Common myeloid progenitor, CD34-positive (primary cell): ENCODE measurements at regions not wholly inside any gene's neighbourhood (a gene's known extent, or its start where the extent isn't known, plus 50 kb on each side); places are given as distances from the start of the nearest gene placed in this dataset.
A peak's percentile ranks its signal among the peaks of the same experiment; 100 is the strongest.

Experiments
- CTCF ChIA-PET: fragments of 350-600 bp; sonication (Branson Sonifier 250); formaldehyde crosslinking; loops from one replicate; lab custom pipeline; 2021; ENCODE audit warnings: antibody characterized with exemption; lab: Charles Lee
- POLR2A ChIA-PET: fragments of 350-600 bp; sonication (Branson Sonifier 250); formaldehyde crosslinking; loops from one replicate; lab custom pipeline; 2021; ENCODE audit warnings: antibody characterized with exemption; lab: Charles Lee
- DNase-seq, 3 donors: peaks; one replicate each; pipeline versions ENCODE4 v3.0.0 to v3.0.0-alpha.2; 2013
- H3K27ac ChIP-seq, 2 experiments: 1 replicate in 1 of 2; 2 replicates in 1 of 2; pipeline ENCODE4 v1.7.0; 2013; ENCODE audit warnings: inconsistent platforms in 2 of 2, low read length in 2 of 2, mild to moderate bottlenecking in 2 of 2, low read depth in 1 of 2, moderate library complexity in 1 of 2; ENCODE audit not compliant: severe bottlenecking in 2 of 2, insufficient read depth in 1 of 2, poor library complexity in 1 of 2
- H3K27me3 ChIP-seq, 5 experiments: replicated peaks in 2 of 5; 1 replicate in 3 of 5; 2 replicates in 2 of 5; pipeline versions ENCODE4 v1.6.1 to v1.7.0; 2013; ENCODE audit warnings: low read length in 4 of 5, mild to moderate bottlenecking in 2 of 5, moderate library complexity in 2 of 5, inconsistent platforms in 1 of 5; ENCODE audit not compliant: insufficient read depth in 5 of 5, control insufficient read depth in 4 of 5
- H3K36me3 ChIP-seq, 4 experiments: 1 replicate in 2 of 4; 2 replicates in 2 of 4; pipeline versions ENCODE4 v1.6.1 to v1.7.0; 2013; ENCODE audit warnings: low read length in 3 of 4, control low read depth in 1 of 4, mild to moderate bottlenecking in 1 of 4; ENCODE audit not compliant: control insufficient read depth in 4 of 4, insufficient read depth in 4 of 4
- H3K4me1 ChIP-seq, 4 experiments: 1 replicate in 3 of 4; 2 replicates in 1 of 4; pipeline versions ENCODE4 v1.6.1 to v1.7.1; 2013; ENCODE audit warnings: low read length in 3 of 4, mild to moderate bottlenecking in 3 of 4, control low read depth in 1 of 4, inconsistent platforms in 1 of 4, moderate library complexity in 1 of 4; ENCODE audit not compliant: control insufficient read depth in 4 of 4, insufficient read depth in 4 of 4; ENCODE audit errors: control extremely low read depth in 1 of 4
- H3K4me3 ChIP-seq, 7 experiments: 1 replicate in 4 of 7; 2 replicates in 3 of 7; pipeline versions ENCODE4 v1.5.1 to v1.7.0; 2013; ENCODE audit warnings: mild to moderate bottlenecking in 7 of 7, low read length in 6 of 7, moderate library complexity in 6 of 7, inconsistent platforms in 2 of 7, low read depth in 2 of 7, control low read depth in 1 of 7; ENCODE audit not compliant: insufficient read depth in 4 of 7, control insufficient read depth in 1 of 7; ENCODE audit errors: extremely low read depth in 1 of 7
- H3K9me3 ChIP-seq, 5 experiments: 1 replicate in 4 of 5; 2 replicates in 1 of 5; pipeline versions ENCODE4 v1.6.1 to v1.7.1; 2013; ENCODE audit warnings: low read length in 4 of 5, mild to moderate bottlenecking in 2 of 5, inconsistent platforms in 1 of 5, low read depth in 1 of 5, moderate library complexity in 1 of 5; ENCODE audit not compliant: control insufficient read depth in 4 of 5, insufficient read depth in 2 of 5; ENCODE audit errors: control extremely low read depth in 1 of 5
- WGBS: methylation state at CpG from one replicate; pipeline ENCODE4 v1.1.5; 2013; ENCODE audit not compliant: insufficient coverage; 5-methylcytosine and 5-hydroxymethylcytosine counted together

DNA sequence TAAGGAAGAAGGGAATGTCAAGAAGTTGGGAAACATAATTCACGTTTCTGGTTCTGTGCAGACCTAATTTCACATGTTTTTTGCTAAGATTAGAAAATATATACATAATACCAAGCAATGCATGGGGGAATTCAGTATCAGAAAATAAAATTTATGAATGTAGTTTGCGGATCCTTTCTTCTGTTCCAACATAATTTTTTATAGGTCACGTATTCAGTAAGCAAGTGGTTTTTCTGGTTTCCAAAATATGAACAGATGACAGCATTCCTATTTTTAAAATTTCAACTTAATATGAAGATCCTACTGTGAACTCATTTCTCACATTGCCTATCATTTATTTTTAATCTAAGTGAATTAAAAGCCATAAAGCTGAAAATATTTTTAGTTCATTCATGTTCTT, 560.0 kb upstream of the NRG3 start:
- Histone ChIP-seq H3K4me3 (no peak overlapping the region), H3K27ac (no peak overlapping the region), H3K4me1 (no peaks in the 10 kb centered on the region), H3K27me3 (no peaks in the 10 kb centered on the region), H3K36me3 (no peaks in the 10 kb centered on the region), H3K9me3 (no peaks in the 10 kb centered on the region)
- no peak for DNase-seq
- CTCF ChIA-PET = no interaction called here
- POLR2A ChIA-PET = no interaction called here
- no CpG with 5 or more reads among the region's 3 CpGs for WGBS

DNA sequence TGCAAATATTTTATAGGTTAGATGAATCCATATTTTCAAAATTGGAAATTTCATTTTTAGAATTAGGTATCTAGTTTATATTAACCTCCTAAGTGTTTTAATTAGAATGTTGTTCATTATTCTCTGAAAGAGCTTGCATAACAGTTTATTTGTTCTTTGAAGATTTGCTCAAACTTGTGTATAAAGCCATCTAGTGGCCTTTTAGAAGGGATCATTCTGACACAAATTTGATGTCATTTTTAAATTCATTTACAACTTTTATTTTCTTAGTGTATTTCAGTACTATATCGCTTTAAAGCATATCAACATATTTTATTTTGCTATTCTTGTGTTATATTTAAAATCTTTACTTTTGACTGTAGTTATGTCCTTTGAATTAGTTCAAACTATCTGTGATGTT, 527.0 kb upstream of the NRG3 start:
- no CpG with 5 or more reads among the region's 1 CpG for WGBS
- Histone ChIP-seq H3K4me1 (no peaks in the 10 kb centered on the region), H3K4me3 (no peak overlapping the region), H3K27ac (no peak overlapping the region), H3K27me3 (no peaks in the 10 kb centered on the region), H3K36me3 (no peaks in the 10 kb centered on the region), H3K9me3 (no peaks in the 10 kb centered on the region)
- CTCF ChIA-PET = no interaction called here
- no peak for DNase-seq
- POLR2A ChIA-PET = no interaction called here

DNA sequence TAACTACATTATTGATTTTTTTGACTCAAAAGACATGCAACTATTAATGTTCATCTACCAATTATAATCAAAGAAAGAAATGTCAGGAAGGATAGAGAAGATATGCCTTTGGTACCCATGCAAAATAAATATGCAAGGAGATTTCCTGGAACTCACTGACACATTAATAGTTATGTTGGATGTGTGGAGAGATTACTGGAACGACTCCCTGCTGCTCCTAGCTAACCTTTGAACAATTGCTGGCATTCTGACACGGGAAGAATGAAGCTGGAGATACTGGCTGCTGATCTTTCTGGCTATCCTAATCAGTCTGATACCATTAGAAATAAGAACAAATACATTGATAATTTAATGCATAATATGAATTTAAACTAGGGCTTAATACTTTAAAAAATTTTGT, 507.9 kb upstream of the NRG3 start:
- Histone ChIP-seq H3K27me3 (no peaks in the 10 kb centered on the region), H3K9me3 (no peaks in the 10 kb centered on the region), H3K36me3 (no peaks in the 10 kb centered on the region), H3K27ac (no peak overlapping the region), H3K4me3 (no peak overlapping the region), H3K4me1 (no peaks in the 10 kb centered on the region)
- ChIA-PET POLR2A (no interaction called here), CTCF (no interaction called here)
- DNase-seq = no peak
- no CpG with 5 or more reads among the region's 2 CpGs for WGBS

DNA sequence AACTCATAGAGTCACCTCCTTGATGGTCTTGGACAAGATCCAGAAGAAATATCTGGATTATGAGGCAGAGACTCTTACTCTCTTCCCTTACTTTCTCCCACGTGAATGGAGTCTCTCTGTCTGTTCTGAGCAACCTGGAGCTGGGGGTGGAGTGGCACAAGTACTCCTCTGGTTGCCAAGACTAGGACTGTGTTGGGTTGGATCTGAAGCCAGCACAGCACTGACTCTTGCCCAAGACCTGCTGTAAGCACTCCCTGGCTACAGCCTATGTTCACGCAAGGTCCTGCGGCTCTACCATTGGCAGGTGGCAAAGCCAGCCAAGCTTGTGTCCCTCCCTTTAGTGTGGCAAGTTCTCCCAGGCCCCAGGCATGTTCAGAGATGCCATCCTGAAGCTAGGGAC, 488.2 kb upstream of the NRG3 start:
- Histone ChIP-seq H3K4me3 (no peak overlapping the region), H3K4me1 (no peaks in the 10 kb centered on the region), H3K36me3 (no peaks in the 10 kb centered on the region), H3K9me3 (no peaks in the 10 kb centered on the region), H3K27ac (no peak overlapping the region), H3K27me3 (no peaks in the 10 kb centered on the region)
- DNase-seq = no peak
- ChIA-PET POLR2A (no interaction called here), CTCF (no interaction called here)
- WGBS = 89% methylated on average over 3 of the region's 3 CpGs

DNA sequence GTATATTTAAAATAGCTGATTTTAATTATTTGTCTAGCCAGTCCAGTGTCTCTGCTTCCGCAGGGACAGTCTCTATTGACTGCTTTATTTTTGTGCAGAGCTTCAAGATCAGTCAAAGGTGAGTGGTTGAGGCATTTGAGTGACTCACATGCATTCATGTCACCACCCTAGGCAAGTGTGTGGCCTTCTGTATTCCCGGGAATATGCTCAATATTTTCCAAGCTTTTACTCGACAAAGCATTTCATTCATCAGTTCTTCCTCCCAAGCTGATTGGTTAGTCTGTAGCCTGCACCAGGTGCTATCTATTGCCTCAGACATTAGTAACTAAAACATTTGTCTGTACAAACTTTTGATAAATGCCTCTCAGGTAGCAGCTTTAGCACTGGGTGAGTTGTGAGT, 471.5 kb upstream of the NRG3 start:
- WGBS = 97% methylated on average over 3 of the region's 3 CpGs
- DNase-seq = no peak
- no peak overlapping the region for H3K27ac ChIP-seq
- H3K27me3 ChIP-seq = no peaks in the 10 kb centered on the region
- no peak overlapping the region for H3K4me3 ChIP-seq
- no peaks in the 10 kb centered on the region for H3K9me3 ChIP-seq
- no peaks in the 10 kb centered on the region for H3K4me1 ChIP-seq
- ChIA-PET CTCF (no interaction called here), POLR2A (no interaction called here)
- no peaks in the 10 kb centered on the region for H3K36me3 ChIP-seq

DNA sequence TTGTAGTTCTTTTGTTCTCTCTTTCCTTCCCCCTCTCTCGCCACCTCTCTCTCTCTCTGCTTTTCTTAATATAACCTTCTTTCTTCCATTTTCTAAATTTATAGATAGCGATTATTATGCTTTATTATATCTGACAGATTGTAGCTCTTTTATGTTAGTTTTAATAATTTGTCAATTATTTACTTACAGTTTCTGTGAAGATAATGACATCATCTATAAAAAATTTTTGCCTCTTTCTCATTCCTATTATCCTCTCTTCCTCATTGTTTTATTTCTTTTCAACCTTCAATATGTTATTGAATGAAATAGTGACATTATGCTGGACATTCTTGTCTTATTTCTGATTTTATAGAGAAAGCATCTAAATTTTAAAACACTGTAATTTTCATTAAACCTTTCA, 469.6 kb upstream of the NRG3 start:
- CTCF ChIA-PET = no interaction called here
- no CpG with 5 or more reads among the region's 2 CpGs for WGBS
- POLR2A ChIA-PET = no interaction called here

DNA sequence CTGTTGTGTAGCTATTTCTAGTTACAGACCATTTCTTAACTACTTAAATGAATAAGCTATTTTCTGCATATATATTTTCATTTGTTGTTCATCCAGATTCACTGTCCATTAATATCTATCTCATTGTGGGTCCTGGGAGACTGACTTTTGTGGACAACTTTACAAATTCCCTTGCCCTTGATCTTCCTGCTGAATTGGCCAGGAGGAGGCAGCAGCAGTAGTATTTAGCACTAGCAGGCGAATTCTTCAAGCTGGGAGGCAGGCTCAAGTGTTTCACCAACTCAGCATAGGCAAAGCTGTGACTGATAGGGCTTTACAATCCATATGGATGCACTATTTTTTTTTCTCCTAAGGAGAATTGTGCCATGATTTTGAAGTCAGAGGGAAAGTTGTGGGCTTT, 461.0 kb upstream of the NRG3 start:
- 22% methylated on average over 1 of the region's 1 CpG for WGBS
- Histone ChIP-seq H3K4me1 (no peaks in the 10 kb centered on the region), H3K27ac (no peak overlapping the region), H3K4me3 (no peak overlapping the region), H3K9me3 (peaks cover 0 to 1% (median 0%) of the 10 kb centered on the region in 5 experiments), H3K36me3 (no peaks in the 10 kb centered on the region), H3K27me3 (no peaks in the 10 kb centered on the region)
- ChIA-PET POLR2A (no interaction called here), CTCF (interaction anchor here (1.0 kb wide), 1 partner anchor 404 kb away, joined by 4 read pairs; no protein-coding TSS in a partner anchor)
- peak in 2 of 3 donors; percentile 0 to 6 for DNase-seq

More for the DNA sequence above, 469.6 kb upstream of the NRG3 start:
- Histone ChIP-seq H3K4me1 (no peaks in the 10 kb centered on the region), H3K36me3 (no peaks in the 10 kb centered on the region), H3K4me3 (no peak overlapping the region), H3K27ac (no peak overlapping the region), H3K9me3 (no peaks in the 10 kb centered on the region), H3K27me3 (no peaks in the 10 kb centered on the region)
- DNase-seq = no peak
